ENCODE measurements at regions not wholly inside any gene's neighbourhood (a gene's known extent, or its start where the extent isn't known, plus 50 kb on each side); places are given as distances from the start of the nearest gene placed in this dataset.

GRCh38 chr6:126907996-126908395 is 210.5 kb upstream of the RSPO3 start:
- TF ChIP-seq POLR2A (IDR thresholded peaks at IDR 0.05) (no peak), CTCF (IDR thresholded peaks at IDR 0.05) (no peak)
